HepG2 (cell line): ENCODE measurements at regions not wholly inside any gene's neighbourhood (a gene's known extent, or its start where the extent isn't known, plus 50 kb on each side); places are given as distances from the start of the nearest gene placed in this dataset.

ENCODE experiments used
- ATAC-seq: fragments of 200-7000 bp; cut with Tn5 transposase; 3 replicates; pipeline ENCODE4 v1.9.1; 2020; ENCODE audit warnings: mild to moderate bottlenecking, moderate library complexity
- BruUV-seq: library from RNA; stranded (reverse); fragments of 400-500 nt; replicated peaks from 2 replicates; lab custom pipeline; 2021; lab: Mats Ljungman, UMichigan
- CTCF ChIA-PET: fragments of 300-600 bp; formaldehyde crosslinking; extraction: SDS; loops from one replicate; lab custom pipeline; 2021; ENCODE audit warnings: low total read pairs, inconsistent platforms, low intra/inter-chr PET ratio; lab: Yijun Ruan, JAX
- POLR2A ChIA-PET: fragments of 350-600 bp; sonication (Branson Sonifier 250); formaldehyde crosslinking; loops from one replicate; lab custom pipeline; 2020; ENCODE audit warnings: antibody characterized with exemption, inconsistent platforms; lab: Yijun Ruan, JAX
- DNase-seq: peaks from one replicate; pipeline ENCODE4 v3.0.0-alpha.2; 2015; ENCODE audit warnings: low spot score
- FAIRE-seq: peaks from 3 replicates; lab custom pipeline; 2011; peaks lifted over from hg19 to GRCh38; lab: Jason Lieb, UNC
- H2AFZ ChIP-seq: one replicate; pipeline ENCODE4 v1.6.1; 2011; ENCODE audit warnings: low read length, inconsistent platforms
- H3K27ac ChIP-seq: fragments of 300-600 bp; 3 replicates; pipeline ENCODE4 v1.8.0; 2011; ENCODE audit warnings: mixed run types, mild to moderate bottlenecking, mixed read lengths, low read length, inconsistent platforms; ENCODE audit not compliant: insufficient read depth; ENCODE audit errors: extremely low read length
- H3K27me3 ChIP-seq, 2 experiments: fragments of 200-600 bp in 1 of 2; 2 replicates in 1 of 2; 3 replicates in 1 of 2; pipeline versions ENCODE4 v1.6.0 to v1.8.0; 2011; ENCODE audit warnings: low read length in 2 of 2, mild to moderate bottlenecking in 2 of 2, moderate library complexity in 2 of 2, inconsistent platforms in 1 of 2; ENCODE audit not compliant: insufficient read depth in 2 of 2, control insufficient read depth in 1 of 2
- H3K36me3 ChIP-seq, 2 experiments: fragments of 200-600 bp in 1 of 2; replicated peaks in 1 of 2; 2 replicates in 1 of 2; 3 replicates in 1 of 2; pipeline versions ENCODE4 v1.5.1 to v1.8.0; 2011; ENCODE audit warnings: low read length in 2 of 2, inconsistent platforms in 1 of 2; ENCODE audit not compliant: insufficient read depth in 2 of 2, control insufficient read depth in 1 of 2
- H3K4me1 ChIP-seq: 2 replicates; pipeline ENCODE4 v1.5.1; 2012; ENCODE audit warnings: low read length, inconsistent platforms; ENCODE audit not compliant: insufficient read depth
- H3K4me2 ChIP-seq: 2 replicates; pipeline ENCODE4 v1.6.0; 2011; ENCODE audit warnings: low read depth, low read length, inconsistent platforms
- H3K4me3 ChIP-seq, 3 experiments: fragments of 200-600 bp in 1 of 3; sonication (generic), shearing (Covaris generic) in 1 of 3; replicated peaks in 1 of 3; 2 replicates each; pipeline ENCODE4 v1.5.1; 2011 to 2016; ENCODE audit warnings: low read length in 3 of 3, inconsistent platforms in 2 of 3, low read depth in 2 of 3, mild to moderate bottlenecking in 2 of 3, control low read depth in 1 of 3, mixed read lengths in 1 of 3; ENCODE audit not compliant: insufficient read depth in 1 of 3
- H3K79me2 ChIP-seq: one replicate; pipeline ENCODE4 v1.6.1; 2011; ENCODE audit warnings: low read length, inconsistent platforms; ENCODE audit not compliant: insufficient read depth
- H3K9ac ChIP-seq: 2 replicates; pipeline ENCODE4 v1.6.0; 2011; ENCODE audit warnings: mild to moderate bottlenecking, low read depth, low read length, inconsistent platforms; ENCODE audit not compliant: insufficient read depth
- H3K9me3 ChIP-seq: 2 replicates; pipeline ENCODE4 v1.5.1; 2012; ENCODE audit warnings: mild to moderate bottlenecking, low read length
- H4K20me1 ChIP-seq: 2 replicates; pipeline ENCODE4 v1.6.0; 2011; ENCODE audit warnings: inconsistent platforms, mild to moderate bottlenecking, low read length, moderate library complexity; ENCODE audit not compliant: insufficient read depth
- ATF1 ChIP-seq: IDR thresholded peaks from 2 replicates; pipeline ENCODE4 v1.6.1; 2016; ENCODE audit warnings: mild to moderate bottlenecking, control low read depth
- CBX1 ChIP-seq: IDR thresholded peaks from one replicate; pipeline ENCODE4 v1.6.1; 2016; ENCODE audit warnings: antibody characterized with exemption, low read depth
- FOXP1 ChIP-seq, 2 experiments: fragments of 450-650 bp in 1 of 2; IDR thresholded peaks; 2 replicates each; pipeline ENCODE4 v1.6.1; 2017 to 2018; ENCODE audit warnings: antibody characterized with exemption in 1 of 2
- KDM2A ChIP-seq: sonication (generic); formaldehyde crosslinking; IDR thresholded peaks from 2 replicates; pipeline ENCODE4 v1.4.0; 2020; ENCODE audit warnings: low read depth, missing genetic modification reagents, borderline replicate concordance
- MAFG ChIP-seq: sonication (generic); formaldehyde crosslinking; IDR thresholded peaks from 2 replicates; pipeline ENCODE4 v1.5.1; 2020; ENCODE audit warnings: mild to moderate bottlenecking, missing genetic modification reagents
- MBNL3 ChIP-seq: fragments of 250-450 bp; sonication (Bioruptor Pico); conservative IDR thresholded peaks from 2 replicates; pipeline ENCODE4 v1.8.0; 2022; ENCODE audit warnings: mild to moderate bottlenecking, inconsistent platforms
- NAIF1 ChIP-seq: sonication (generic); formaldehyde crosslinking; IDR thresholded peaks from 2 replicates; pipeline ENCODE4 v1.5.0; 2020; ENCODE audit warnings: mild to moderate bottlenecking, missing genetic modification reagents, borderline replicate concordance
- SMC3 ChIP-seq: IDR thresholded peaks from 2 replicates; pipeline ENCODE4 v1.6.1; 2011; ENCODE audit warnings: low read length, improper control_type of control experiment
- ZNF124 ChIP-seq: sonication (generic); formaldehyde crosslinking; IDR thresholded peaks from 2 replicates; pipeline ENCODE4 v1.4.0; 2020; ENCODE audit warnings: missing genetic modification reagents
- ZNF530 ChIP-seq: sonication (generic); formaldehyde crosslinking; IDR thresholded peaks from 2 replicates; pipeline ENCODE4 v1.5.0; 2020; ENCODE audit warnings: low read depth, mild to moderate bottlenecking, missing genetic modification reagents
- WGBS: methylation state at CpG from one replicate; pipeline ENCODE4 v1.1.6; 2017; ENCODE audit warnings: low lambda C conversion rate; 5-methylcytosine and 5-hydroxymethylcytosine counted together
- in situ Hi-C: cut with HindIII; loops from 2 replicates; pipeline ENCODE4 v1.10.0; 2017; ENCODE audit warnings: low pct_unique_long_range_greater_than_20kb; ENCODE audit not compliant: extremely low pct_ligation_motif_present
- intact Hi-C: fragments of 100-400 bp; cut with micrococcal nuclease; formaldehyde crosslinking; loops from one replicate; pipeline ENCODE4 v1.10.0; 2022; ENCODE audit not compliant: unreplicated experiment
- TF ChIP-seq, protein P1 (sequence below): sonication (generic); formaldehyde crosslinking; IDR thresholded peaks from 2 replicates; pipeline ENCODE4 v1.4.0; 2020; ENCODE audit warnings: missing genetic modification reagents
- TF ChIP-seq, protein P2 (sequence below): sonication (generic); formaldehyde crosslinking; IDR thresholded peaks from 2 replicates; pipeline ENCODE4 v1.8.1; 2023; ENCODE audit warnings: mild to moderate bottlenecking, missing genetic modification reagents
- TF ChIP-seq, protein P3 (sequence below): IDR thresholded peaks from 2 replicates; pipeline ENCODE4 v1.6.1; 2016; ENCODE audit warnings: mild to moderate bottlenecking
- TF ChIP-seq, protein P4 (sequence below): sonication (generic); formaldehyde crosslinking; IDR thresholded peaks from 2 replicates; pipeline ENCODE4 v1.4.0; 2020; ENCODE audit warnings: missing genetic modification reagents; ENCODE audit errors: not compliant biosample characterization

DNA sequence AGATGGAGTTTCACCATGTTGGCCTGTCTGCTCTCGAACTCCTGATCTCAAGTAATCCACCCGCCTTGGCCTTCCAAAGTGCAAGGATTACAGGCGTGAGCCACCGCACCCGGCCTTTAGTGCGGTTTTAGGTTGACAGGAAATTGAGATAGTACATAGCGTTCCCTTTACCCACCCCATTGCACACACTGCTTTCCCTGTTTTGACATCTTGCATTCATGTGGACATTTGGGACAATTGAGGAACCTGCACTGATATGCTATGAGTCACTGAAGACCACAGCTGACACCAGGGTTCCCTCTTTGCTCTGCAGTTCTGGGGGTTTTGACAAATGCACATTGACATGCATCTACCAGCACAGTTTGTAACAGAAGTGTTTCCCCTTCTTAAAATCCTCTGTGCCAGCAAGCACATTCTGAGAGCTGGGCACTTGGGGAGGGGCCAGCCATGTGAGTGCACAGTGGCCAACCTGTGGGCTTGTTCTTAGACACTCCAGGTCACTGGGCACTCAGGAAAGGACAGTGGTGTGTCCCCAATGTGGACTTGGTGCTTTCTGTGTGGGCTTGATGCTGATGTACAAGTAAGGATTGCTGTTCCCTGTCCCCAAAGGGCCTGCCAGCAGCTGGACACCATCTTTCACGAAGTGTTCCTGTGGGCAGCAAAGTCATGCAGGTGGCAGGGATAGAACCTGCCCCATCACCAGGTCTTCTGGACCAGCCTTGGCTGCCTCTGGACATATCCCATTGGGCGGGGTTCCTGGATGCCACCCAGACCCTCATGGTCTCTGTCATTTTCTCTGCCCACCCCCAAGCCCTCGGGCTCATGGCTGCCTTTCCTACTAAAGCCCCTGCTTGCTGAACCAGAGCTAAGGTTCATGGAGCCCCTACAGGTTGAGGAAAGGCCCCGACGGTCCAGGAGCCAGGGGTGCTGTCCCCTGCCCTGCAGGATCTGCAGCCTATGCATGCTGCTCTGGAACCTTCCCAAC is 579.8 kb downstream of the GLRX3 start:
- POLR2A ChIA-PET: no interaction called here
- intact Hi-C loops (no loop called here), in situ Hi-C loops (no loop called here)
- peaks cover 0 to 18% of the 10 kb centered on the region in 2 experiments; a peak in 3 of 5 replicates for H3K27me3 ChIP-seq
- BruUV-seq: no TSS peak
- FAIRE-seq: no peak
- no peaks in the 10 kb centered on the region for H3K4me1 ChIP-seq
- no peak for TF ChIP-seq ZNF530
- no peak overlapping the region for H3K4me3 ChIP-seq
- H3K79me2 ChIP-seq: no peaks in the 10 kb centered on the region
- H3K9ac ChIP-seq: no peak overlapping the region
- no peak overlapping the region for H3K27ac ChIP-seq
- CTCF ChIA-PET: no interaction called here
- H3K36me3 ChIP-seq: no peaks in the 10 kb centered on the region
- no peak for ATAC-seq
- no peaks in the 10 kb centered on the region for H3K9me3 ChIP-seq
- no peak overlapping the region for H2AFZ ChIP-seq
- no peak for DNase-seq
- no peak overlapping the region for H3K4me2 ChIP-seq
- 21% methylated on average over 11 of the region's 12 CpGs for WGBS
- H4K20me1 ChIP-seq: no peaks in the 10 kb centered on the region

DNA sequence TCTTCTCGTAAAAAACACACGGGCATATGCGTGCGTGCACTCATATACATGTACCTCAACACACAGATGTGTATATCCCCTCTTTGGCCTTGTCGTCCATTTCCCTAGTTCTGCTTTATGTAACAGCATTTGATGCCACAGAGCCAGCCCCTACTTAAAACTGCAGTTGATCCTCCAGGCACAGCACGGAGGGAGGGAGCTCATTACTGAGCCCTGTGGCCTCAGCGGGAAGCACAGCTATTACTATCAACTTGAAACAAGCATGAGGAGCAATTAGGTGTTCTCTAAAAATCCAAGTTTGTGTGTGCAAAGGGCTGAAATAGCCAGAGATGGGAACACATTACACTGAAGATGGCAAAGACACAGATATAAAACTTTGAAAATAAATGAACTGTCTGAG is 580.9 kb downstream of the GLRX3 start:
- 0% methylated on average over 7 of the region's 7 CpGs for WGBS
- intact Hi-C loops: no loop called here
- no peak overlapping the region for H2AFZ ChIP-seq
- no peaks in the 10 kb centered on the region for H4K20me1 ChIP-seq
- ATAC-seq (no peak), FAIRE-seq (no peak), DNase-seq (no peak)
- in situ Hi-C loops: no loop called here
- H3K9ac ChIP-seq: no peak overlapping the region
- POLR2A ChIA-PET: no interaction called here
- no peaks in the 10 kb centered on the region for H3K36me3 ChIP-seq
- CTCF ChIA-PET: no interaction called here
- BruUV-seq: no TSS peak
- H3K4me3 ChIP-seq: no peak overlapping the region
- no peaks in the 10 kb centered on the region for H3K9me3 ChIP-seq
- no peak overlapping the region for H3K4me2 ChIP-seq
- no peak overlapping the region for H3K27ac ChIP-seq
- H3K27me3 ChIP-seq: peaks cover 0 to 18% of the 10 kb centered on the region in 2 experiments; a peak in 3 of 5 replicates
- H3K4me1 ChIP-seq: no peaks in the 10 kb centered on the region
- H3K79me2 ChIP-seq: no peaks in the 10 kb centered on the region
- TF ChIP-seq, protein P1, sequence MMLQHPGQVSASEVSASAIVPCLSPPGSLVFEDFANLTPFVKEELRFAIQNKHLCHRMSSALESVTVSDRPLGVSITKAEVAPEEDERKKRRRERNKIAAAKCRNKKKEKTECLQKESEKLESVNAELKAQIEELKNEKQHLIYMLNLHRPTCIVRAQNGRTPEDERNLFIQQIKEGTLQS (CRISPR knock-in tag): no peak
- no peak for TF ChIP-seq NAIF1 (CRISPR knock-in tag)
- TF ChIP-seq SMC3: no peak
- no peak for TF ChIP-seq KDM2A
- TF ChIP-seq ZNF124 (CRISPR knock-in tag): no peak
- no peak for TF ChIP-seq MAFG (CRISPR knock-in tag)
- TF ChIP-seq CBX1: no peak
- TF ChIP-seq, protein P2, sequence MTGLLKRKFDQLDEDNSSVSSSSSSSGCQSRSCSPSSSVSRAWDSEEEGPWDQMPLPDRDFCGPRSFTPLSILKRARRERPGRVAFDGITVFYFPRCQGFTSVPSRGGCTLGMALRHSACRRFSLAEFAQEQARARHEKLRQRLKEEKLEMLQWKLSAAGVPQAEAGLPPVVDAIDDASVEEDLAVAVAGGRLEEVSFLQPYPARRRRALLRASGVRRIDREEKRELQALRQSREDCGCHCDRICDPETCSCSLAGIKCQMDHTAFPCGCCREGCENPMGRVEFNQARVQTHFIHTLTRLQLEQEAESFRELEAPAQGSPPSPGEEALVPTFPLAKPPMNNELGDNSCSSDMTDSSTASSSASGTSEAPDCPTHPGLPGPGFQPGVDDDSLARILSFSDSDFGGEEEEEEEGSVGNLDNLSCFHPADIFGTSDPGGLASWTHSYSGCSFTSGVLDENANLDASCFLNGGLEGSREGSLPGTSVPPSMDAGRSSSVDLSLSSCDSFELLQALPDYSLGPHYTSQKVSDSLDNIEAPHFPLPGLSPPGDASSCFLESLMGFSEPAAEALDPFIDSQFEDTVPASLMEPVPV (CRISPR knock-in tag): no peak
- no peak for TF ChIP-seq MBNL3 (CRISPR knock-in tag)
- TF ChIP-seq FOXP1 (IDR thresholded peaks at IDR 0.05): no peak
- no peak for TF ChIP-seq FOXP1 (CRISPR knock-in tag; IDR thresholded peaks at IDR 0.05)
- TF ChIP-seq, protein P3, sequence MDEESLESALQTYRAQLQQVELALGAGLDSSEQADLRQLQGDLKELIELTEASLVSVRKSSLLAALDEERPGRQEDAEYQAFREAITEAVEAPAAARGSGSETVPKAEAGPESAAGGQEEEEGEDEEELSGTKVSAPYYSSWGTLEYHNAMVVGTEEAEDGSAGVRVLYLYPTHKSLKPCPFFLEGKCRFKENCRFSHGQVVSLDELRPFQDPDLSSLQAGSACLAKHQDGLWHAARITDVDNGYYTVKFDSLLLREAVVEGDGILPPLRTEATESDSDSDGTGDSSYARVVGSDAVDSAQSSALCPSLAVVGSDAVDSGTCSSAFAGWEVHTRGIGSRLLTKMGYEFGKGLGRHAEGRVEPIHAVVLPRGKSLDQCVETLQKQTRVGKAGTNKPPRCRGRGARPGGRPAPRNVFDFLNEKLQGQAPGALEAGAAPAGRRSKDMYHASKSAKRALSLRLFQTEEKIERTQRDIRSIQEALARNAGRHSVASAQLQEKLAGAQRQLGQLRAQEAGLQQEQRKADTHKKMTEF: no peak
- TF ChIP-seq, protein P4, sequence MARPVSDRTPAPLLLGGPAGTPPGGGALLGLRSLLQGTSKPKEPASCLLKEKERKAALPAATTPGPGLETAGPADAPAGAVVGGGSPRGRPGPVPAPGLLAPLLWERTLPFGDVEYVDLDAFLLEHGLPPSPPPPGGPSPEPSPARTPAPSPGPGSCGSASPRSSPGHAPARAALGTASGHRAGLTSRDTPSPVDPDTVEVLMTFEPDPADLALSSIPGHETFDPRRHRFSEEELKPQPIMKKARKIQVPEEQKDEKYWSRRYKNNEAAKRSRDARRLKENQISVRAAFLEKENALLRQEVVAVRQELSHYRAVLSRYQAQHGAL (CRISPR knock-in tag): no peak
- no peak for TF ChIP-seq ATF1 (CRISPR knock-in tag)
